Tibial nerve (tissue), 3 donors: ENCODE measurements at regions not wholly inside any gene's neighbourhood (a gene's known extent, or its start where the extent isn't known, plus 50 kb on each side); places are given as distances from the start of the nearest gene placed in this dataset.

Source experiments
- CTCF ChIP-seq, 5 experiments: fragments of 200-600 bp in 3 of 5; fragments of 450-650 bp in 2 of 5; sonication (generic) in 3 of 5; IDR thresholded peaks; one replicate each; pipeline ENCODE4 v1.5.1; 2016 to 2019; ENCODE audit warnings: antibody characterized with exemption in 5 of 5, mild to moderate bottlenecking in 3 of 5, moderate library complexity in 2 of 5
- POLR2A ChIP-seq, 2 donors: fragments of 450-650 bp; IDR thresholded peaks; one replicate each; pipeline ENCODE4 v1.6.1; 2017; ENCODE audit warnings: antibody characterized with exemption in 2 of 2, mild to moderate bottlenecking in 2 of 2, moderate library complexity in 2 of 2

DNA sequence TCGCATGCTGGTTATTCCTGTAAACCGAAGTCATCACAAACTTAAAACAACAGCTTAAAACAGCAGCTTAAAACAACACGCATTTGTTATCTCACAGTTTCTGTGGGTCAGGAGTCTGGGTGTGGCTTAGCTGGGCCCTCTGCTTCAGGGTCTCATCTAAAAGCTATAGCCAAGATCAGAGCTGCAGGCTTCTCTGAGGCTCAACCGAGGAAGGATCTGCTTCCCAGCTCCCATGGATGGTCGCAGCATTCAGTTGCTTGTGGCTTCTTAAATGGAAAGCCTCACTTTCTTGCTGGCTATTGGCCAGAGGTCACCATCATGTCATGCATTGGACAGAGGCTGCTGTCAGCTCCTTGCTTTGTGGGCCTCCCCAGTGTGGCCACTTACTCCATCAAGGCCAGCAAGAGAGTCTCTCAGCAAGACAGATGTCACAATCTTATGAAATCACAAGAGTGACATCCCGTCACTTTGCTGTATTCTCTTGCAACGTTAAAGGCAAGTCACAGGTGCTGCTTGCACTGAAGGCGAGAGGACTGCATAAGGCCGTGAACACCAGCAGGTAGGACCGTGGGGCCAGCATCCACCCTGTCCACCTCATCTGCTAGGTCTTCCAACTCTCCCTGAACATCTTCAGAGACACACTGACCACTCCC lies 117.9 kb upstream of the TNRC6C start:
- TF ChIP-seq CTCF (IDR thresholded peaks at IDR 0.05): no peak
- no peak for TF ChIP-seq POLR2A (IDR thresholded peaks at IDR 0.05)
